NCI-H2029 (cell line): ENCODE measurements at regions not wholly inside any gene's neighbourhood (a gene's known extent, or its start where the extent isn't known, plus 50 kb on each side); places are given as distances from the start of the nearest gene placed in this dataset.

Experiments used
- DNase-seq: peaks from one replicate; lab custom pipeline; 2025; lab: John Stamatoyannopoulos, UW

DNA sequence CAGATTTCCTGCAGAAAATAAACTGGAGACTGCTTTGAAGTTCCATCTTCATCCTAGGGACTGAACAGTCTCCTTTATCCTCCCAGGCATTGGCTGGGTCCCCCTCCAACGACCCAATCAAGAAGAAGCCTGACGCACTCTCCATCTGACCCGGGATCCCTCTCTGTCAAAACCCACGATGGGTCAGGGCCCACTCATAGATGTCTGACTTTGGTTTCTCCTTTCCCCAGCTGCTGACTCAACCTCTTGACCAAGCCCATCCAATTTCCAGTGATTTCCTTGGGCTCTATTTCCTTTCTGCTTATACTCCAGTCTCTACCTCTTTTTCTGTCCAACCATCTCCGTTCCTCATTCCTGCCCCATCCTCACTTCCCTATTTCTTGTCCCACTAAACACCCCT is 189.7 kb downstream of the MIAT start:
- DNase-seq, result no peak

DNA sequence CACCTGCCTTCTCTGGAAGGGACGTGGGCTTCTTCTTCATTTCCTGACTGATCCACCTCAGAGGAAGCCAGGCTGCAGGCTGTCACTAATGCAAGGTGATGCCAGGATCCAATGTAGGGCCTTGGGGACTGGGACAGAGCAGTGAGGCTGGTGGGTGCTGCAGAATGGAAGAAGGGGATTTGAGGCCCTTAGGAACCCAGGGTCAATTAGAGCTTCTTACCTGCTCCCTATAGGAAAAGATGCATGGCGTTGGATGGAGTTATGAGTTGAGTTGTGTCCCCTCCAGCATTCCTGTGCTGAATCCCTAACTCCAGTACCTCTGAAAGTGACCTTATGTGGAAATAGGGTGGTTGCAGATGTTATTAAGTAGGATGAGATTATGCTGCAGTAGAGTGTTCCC is 190.4 kb downstream of the MIAT start:
- no peak for DNase-seq

GRCh38 chr22:26848244-26848920 is 191.0 kb downstream of the MIAT start:
- DNase-seq, result no peak

DNA sequence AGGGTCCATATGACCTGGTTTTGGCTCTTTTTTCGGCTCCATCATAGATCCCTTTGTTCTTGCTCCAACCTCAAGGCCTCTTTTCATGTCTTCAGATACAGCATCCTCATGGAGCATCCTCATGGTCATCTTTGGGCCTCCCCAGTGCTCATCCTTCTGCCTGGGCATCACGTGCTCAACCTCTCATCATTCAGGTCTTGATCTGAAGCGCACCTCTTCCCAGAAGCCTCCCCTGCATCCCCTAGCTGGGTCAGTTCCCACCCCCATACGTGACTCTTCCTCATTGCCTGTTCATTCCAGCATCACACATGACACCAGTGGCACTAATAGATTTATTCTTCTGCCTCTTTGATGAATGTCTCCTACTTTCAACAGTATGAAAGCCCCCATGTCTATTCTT is 192.2 kb downstream of the MIAT start:
- DNase-seq, result no peak

DNA sequence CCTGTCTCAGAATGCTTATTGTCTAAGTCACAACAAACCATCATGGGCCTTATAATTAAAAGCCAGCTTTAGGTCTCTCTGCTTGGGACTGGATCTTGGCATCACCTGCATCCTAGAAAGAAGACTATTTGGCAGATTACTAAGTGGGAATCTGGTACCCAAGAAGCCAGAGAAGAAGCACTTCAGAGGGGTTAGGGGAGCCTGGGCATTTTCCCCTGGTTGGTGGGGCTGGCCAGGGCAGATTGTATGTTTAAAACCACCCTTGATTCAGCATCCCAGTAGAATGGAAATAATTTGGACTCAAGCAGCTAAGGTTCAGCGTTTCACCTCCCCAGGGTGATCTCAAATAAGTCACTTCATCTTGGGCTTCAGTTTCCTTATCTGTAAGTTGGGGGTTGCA is 193.7 kb downstream of the MIAT start:
- DNase-seq, result no peak

DNA sequence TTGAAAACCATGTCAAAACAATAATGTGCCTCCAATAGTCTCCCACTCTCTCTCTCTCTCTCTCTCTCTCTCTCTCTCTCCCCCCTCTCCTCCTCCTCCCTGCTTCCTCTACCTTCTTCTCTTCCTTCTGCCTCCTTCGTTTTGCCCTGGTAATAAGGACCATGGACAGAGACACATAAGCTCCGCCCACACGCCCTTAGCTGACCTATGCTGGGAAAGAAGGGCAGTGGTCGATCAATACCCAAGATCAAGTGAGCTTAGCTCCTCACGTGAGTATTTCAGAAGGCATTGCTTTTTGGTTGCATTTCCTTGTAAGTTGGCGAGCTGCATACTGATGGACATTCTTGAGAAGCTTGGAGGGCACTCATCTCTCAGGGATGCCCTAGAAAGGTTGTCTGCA is 194.8 kb downstream of the MIAT start:
- no peak for DNase-seq

DNA sequence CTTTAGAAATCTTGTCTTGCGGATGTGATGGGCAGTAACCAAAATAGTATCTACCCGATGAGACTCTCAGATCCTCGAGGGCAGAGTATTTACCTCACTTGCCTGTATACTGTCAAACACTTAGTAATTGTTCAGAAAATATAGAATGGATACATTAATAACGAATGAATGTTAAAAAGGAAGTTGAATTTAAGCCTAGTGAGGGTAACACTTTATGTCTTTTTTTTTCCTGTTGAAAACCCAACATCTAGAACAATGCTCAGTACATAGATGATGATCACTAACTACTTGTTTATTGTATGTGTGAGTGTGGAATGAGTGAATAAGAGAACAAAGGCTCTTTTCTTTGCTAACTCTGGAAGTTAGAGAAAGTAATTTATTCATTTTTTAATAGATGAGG is 195.7 kb downstream of the MIAT start:
- DNase-seq, result no peak

- no peak for DNase-seq
Measured at GRCh38 chr22:26853495-26853894, 196.1 kb downstream of the MIAT start.

GRCh38 chr22:26857169-26857568 is 199.8 kb downstream of the MIAT start:
- no peak for DNase-seq

GRCh38 chr22:26860301-26860700 is 202.9 kb downstream of the MIAT start:
- no peak for DNase-seq

DNA sequence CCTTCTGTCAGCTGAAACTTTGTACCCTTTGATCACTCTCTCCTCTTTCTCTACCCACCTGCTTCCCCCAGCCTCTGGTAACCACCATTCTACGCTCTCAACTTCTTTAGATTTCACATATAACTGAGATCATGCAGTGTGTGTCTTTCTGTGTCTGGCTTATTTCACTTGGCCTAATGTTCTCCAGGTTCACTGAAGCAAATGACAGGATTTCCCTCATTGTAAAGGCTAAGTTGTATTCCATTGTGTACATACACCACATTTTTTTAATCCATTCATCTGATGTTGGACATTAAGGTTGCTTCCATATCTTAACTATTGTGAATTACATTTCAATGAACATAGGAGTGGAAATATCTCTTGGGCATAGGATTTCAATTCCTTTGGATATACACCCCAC is 207.6 kb downstream of the MIAT start:
- no peak for DNase-seq

- peak; percentile 18 for DNase-seq
Measured at GRCh38 chr22:26883393-26883792, 226.0 kb downstream of the MIAT start.

DNA sequence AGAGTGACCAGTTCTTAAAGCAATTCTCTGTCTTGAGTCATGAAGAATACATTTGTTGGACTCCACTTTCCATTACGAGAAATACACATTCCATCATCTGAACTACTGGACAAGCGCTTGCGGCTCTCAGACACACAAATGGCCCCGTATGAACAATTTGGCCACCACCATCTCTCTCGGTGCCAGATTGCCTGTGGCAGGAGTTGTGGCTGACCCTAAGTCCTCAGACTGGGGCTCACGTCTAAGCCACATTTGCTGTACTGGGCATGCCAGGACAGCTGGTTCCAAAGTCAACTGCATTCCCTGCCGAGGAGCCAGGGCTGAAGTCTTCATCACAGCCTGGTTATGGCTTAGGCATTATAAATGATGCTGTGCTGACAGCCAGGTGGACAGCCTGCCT is 227.5 kb downstream of the MIAT start:
- no peak for DNase-seq

- DNase-seq, result no peak
Measured at GRCh38 chr22:26885441-26886261, 228.3 kb downstream of the MIAT start.

DNA sequence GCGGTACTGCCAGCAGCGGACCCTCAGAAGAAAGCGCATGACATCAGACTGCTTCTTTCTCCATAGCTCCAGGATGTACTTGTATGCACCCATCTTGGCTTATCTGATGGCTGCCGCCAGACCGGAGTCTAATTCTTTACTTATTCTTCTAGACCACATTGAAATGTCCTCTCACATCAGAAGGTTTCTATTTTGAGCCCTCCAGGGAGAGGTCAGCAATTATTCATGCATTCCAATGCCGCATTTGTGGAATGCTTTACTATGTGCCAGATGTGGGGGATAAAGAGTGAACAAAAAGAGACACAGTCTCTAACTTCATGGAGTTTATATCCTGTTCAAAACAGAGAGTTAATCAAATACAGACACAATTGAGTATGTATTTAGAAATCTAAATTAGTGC is 230.1 kb downstream of the MIAT start:
- no peak for DNase-seq

- DNase-seq, result no peak
Measured at GRCh38 chr22:26887916-26888315, 230.5 kb downstream of the MIAT start.

DNA sequence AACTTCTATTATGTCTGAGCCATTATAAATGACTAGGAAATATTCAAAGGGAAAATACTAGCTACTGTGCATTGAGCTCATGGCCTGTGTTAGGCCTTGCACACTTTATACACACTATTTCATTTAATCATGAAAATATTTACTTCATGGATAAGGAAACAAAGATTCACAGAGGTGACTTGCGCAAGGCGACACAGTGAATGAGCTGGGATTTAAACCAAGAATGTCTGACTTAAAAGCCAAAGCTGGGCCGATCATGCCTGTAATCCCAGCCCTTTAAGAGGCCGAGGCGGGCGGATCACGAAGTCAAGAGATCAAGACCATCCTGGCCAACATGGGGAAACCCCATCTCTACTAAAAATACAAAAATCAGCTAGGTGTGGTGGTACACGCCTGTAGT is 231.5 kb downstream of the MIAT start:
- no peak for DNase-seq

DNA sequence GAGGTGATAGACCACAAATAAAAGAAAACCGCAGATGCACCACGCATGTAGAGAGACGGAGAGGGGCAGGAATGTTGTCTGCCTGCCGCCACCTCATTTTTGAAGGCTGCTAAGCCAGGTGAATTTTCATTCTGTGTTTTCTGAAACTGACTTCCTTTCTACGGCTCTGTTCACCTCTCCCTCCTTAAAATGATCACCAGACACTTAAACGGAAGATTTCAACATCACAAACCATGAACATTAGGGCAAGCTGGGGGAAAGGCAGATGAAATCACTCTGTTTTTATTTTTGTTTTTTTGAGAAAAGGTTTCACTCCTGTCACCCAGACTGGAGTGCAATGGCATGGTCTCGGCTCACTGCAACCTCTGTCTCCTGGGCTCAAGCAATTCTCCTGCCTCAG is 232.4 kb downstream of the MIAT start:
- no peak for DNase-seq

GRCh38 chr22:26890870-26891269 is 233.5 kb downstream of the MIAT start:
- DNase-seq, result no peak

DNA sequence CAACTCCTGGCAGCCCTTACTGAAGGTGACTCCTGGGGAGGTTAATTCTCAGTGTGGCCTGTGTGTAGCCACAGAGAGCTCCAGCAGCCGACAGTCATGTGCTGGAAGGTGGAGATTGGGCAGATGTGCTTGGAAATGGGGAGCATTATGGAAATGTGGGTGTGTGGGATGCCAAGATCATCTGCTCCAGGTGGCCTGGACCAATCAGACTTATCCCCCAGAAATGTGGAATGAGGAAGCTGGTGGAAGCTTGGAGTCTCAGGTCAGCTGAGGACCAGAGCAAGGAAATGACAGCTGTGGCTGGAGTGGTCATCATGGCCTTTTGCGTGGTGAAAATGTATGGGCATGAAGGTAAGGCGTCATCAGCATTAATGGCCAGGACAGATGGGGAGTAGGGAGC is 234.0 kb downstream of the MIAT start:
- no peak for DNase-seq

GRCh38 chr22:26892166-26893041 is 235.0 kb downstream of the MIAT start:
- peak; percentile 91 for DNase-seq

GRCh38 chr22:26893173-26894110 is 236.1 kb downstream of the MIAT start:
- peak; percentile 84 for DNase-seq
